ENCODE measurements at regions not wholly inside any gene's neighbourhood (a gene's known extent, or its start where the extent isn't known, plus 50 kb on each side); places are given as distances from the start of the nearest gene placed in this dataset.

DNA sequence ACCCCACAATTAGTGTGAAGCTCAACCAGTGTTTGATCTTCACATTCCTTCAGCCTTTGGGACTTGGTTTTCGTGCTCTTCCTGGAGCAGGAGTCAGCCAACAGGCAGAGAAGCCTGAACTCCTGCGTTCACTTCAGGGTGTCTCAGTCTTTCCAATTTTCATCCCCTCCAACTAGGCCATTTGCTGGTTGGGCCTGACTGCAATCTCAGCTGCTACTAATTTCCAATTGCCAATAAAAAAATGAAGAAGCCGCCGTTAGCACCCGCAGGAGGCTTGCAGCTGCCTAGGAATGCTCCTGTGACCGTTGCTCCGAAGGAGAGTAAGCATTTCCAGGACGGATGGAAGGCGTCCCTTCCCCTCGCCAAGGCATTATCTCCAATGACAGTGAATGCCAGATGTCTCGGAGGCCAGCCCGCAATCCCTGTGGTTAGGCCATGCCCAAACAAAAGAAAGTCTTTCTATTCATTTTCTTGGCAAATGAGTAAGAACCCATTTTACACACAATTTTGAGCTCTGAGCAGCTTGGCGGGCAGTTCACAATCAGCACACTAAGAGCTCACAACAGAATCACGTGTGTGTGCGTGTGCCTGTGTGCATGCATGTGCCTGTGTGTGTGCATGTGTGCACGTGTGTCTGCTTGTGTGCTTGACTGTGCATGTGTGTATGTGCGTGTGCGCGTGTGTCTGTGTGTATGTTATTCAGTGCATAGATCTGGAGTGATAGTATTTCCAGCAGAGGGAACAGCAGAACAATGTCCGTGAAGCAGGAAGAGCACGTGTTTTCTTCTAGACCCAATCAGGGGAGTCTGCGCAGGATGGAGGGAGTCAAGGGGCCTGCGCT is 301.2 kb downstream of the SMOC2 start:
- Mint-ChIP-seq H3K4me3 (no peak overlapping the region), H3K27me3 (no peaks in the 10 kb centered on the region), H3K9me3 (peaks cover 5% of the 10 kb centered on the region), H3K36me3 (ENCODE audit: low read depth) (no peaks in the 10 kb centered on the region), H3K4me1 (ENCODE audit: low read depth) (no peaks in the 10 kb centered on the region), H3K27ac (no peak overlapping the region)
- no peak overlapping the region for H3K27ac ChIP-seq (ENCODE audit: low read depth in 1 of 2, low read length in 2 of 2)
- no peaks in the 10 kb centered on the region for H3K27me3 ChIP-seq (ENCODE audit: control insufficient read depth in 1 of 2, insufficient read depth in 2 of 2, low read length in 2 of 2)
- H3K4me3 ChIP-seq (ENCODE audit: low read length), result no peak overlapping the region
- TF ChIP-seq, protein P1, sequence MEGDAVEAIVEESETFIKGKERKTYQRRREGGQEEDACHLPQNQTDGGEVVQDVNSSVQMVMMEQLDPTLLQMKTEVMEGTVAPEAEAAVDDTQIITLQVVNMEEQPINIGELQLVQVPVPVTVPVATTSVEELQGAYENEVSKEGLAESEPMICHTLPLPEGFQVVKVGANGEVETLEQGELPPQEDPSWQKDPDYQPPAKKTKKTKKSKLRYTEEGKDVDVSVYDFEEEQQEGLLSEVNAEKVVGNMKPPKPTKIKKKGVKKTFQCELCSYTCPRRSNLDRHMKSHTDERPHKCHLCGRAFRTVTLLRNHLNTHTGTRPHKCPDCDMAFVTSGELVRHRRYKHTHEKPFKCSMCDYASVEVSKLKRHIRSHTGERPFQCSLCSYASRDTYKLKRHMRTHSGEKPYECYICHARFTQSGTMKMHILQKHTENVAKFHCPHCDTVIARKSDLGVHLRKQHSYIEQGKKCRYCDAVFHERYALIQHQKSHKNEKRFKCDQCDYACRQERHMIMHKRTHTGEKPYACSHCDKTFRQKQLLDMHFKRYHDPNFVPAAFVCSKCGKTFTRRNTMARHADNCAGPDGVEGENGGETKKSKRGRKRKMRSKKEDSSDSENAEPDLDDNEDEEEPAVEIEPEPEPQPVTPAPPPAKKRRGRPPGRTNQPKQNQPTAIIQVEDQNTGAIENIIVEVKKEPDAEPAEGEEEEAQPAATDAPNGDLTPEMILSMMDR (IDR thresholded peaks at IDR 0.05), result no peak
- intact Hi-C loops (cut with DNase I, micrococcal nuclease), result no loop called here
- CTCF ChIA-PET, result no interaction called here
- H3K36me3 ChIP-seq (ENCODE audit: insufficient read depth, low read length), result no peaks in the 10 kb centered on the region
- no peak for DNase-seq
- no peak for ATAC-seq (ENCODE audit: poor library complexity)
- no peaks in the 10 kb centered on the region for H3K4me1 ChIP-seq (ENCODE audit: insufficient read depth, low read length)
- POLR2A ChIA-PET, result no interaction called here
- H3K9me3 ChIP-seq (ENCODE audit: control insufficient read depth in 1 of 2, insufficient read depth in 1 of 2, low read length in 2 of 2), result peaks cover 6 to 7% of the 10 kb centered on the region in 2 experiments

- Histone ChIP-seq H3K27me3 (ENCODE audit: control insufficient read depth in 1 of 2, insufficient read depth in 2 of 2, low read length in 2 of 2) (no peaks in the 10 kb centered on the region), H3K9me3 (ENCODE audit: control insufficient read depth in 1 of 2, insufficient read depth in 1 of 2, low read length in 2 of 2) (peaks cover 6 to 7% of the 10 kb centered on the region in 2 experiments), H3K36me3 (ENCODE audit: insufficient read depth, low read length) (no peaks in the 10 kb centered on the region), H3K27ac (ENCODE audit: low read depth in 1 of 2, low read length in 2 of 2) (no peak overlapping the region), H3K4me3 (ENCODE audit: low read length) (no peak overlapping the region), H3K4me1 (ENCODE audit: insufficient read depth, low read length) (no peaks in the 10 kb centered on the region)
- POLR2A ChIA-PET, result no interaction called here
- intact Hi-C loops (cut with DNase I, micrococcal nuclease), result no loop called here
- Mint-ChIP-seq H3K4me3 (no peak overlapping the region), H3K4me1 (ENCODE audit: low read depth) (no peaks in the 10 kb centered on the region), H3K27me3 (no peaks in the 10 kb centered on the region), H3K36me3 (ENCODE audit: low read depth) (no peaks in the 10 kb centered on the region), H3K9me3 (peaks cover 5% of the 10 kb centered on the region), H3K27ac (no peak overlapping the region)
- TF ChIP-seq, protein P1 (IDR thresholded peaks at IDR 0.05), result no peak
- DNase-seq (no peak), ATAC-seq (ENCODE audit: poor library complexity) (no peak)
- CTCF ChIA-PET, result no interaction called here
Observed at GRCh38 chr6:168741305-168741704, 300.3 kb downstream of the SMOC2 start.

GRCh38 chr6:168739381-168739780 is 298.4 kb downstream of the SMOC2 start:
- Mint-ChIP-seq H3K27ac (no peak overlapping the region), H3K36me3 (ENCODE audit: low read depth) (no peaks in the 10 kb centered on the region), H3K27me3 (no peaks in the 10 kb centered on the region), H3K9me3 (peaks cover 5% of the 10 kb centered on the region), H3K4me1 (ENCODE audit: low read depth) (no peaks in the 10 kb centered on the region), H3K4me3 (no peak overlapping the region)
- DNase-seq (no peak), ATAC-seq (ENCODE audit: poor library complexity) (no peak)
- POLR2A ChIA-PET, result no interaction called here
- TF ChIP-seq, protein P1 (IDR thresholded peaks at IDR 0.05), result no peak
- Histone ChIP-seq H3K36me3 (ENCODE audit: insufficient read depth, low read length) (no peaks in the 10 kb centered on the region), H3K9me3 (ENCODE audit: control insufficient read depth in 1 of 2, insufficient read depth in 1 of 2, low read length in 2 of 2) (peaks cover 6 to 7% of the 10 kb centered on the region in 2 experiments), H3K4me3 (ENCODE audit: low read length) (no peak overlapping the region), H3K27ac (ENCODE audit: low read depth in 1 of 2, low read length in 2 of 2) (no peak overlapping the region), H3K27me3 (ENCODE audit: control insufficient read depth in 1 of 2, insufficient read depth in 2 of 2, low read length in 2 of 2) (no peaks in the 10 kb centered on the region), H3K4me1 (ENCODE audit: insufficient read depth, low read length) (no peaks in the 10 kb centered on the region)
- intact Hi-C loops (cut with DNase I, micrococcal nuclease), result no loop called here
- CTCF ChIA-PET, result no interaction called here
